HG03064 (cell line): ENCODE measurements at regions not wholly inside any gene's neighbourhood (a gene's known extent, or its start where the extent isn't known, plus 50 kb on each side); places are given as distances from the start of the nearest gene placed in this dataset.

Experiments
- ATAC-seq: cut with Tn5 transposase; IDR thresholded peaks from one replicate; pipeline ENCODE4 v1.9.1; 2021; ENCODE audit warnings: low read depth; ENCODE audit not compliant: unreplicated experiment

GRCh38 chr1:96034006-96034405 is 687.6 kb upstream of the PTBP2 start:
- ATAC-seq: no peak

GRCh38 chr1:96036763-96037162 is 684.8 kb upstream of the PTBP2 start:
- no peak for ATAC-seq

- no peak for ATAC-seq
Observed at GRCh38 chr1:96038636-96039035, 682.9 kb upstream of the PTBP2 start.

GRCh38 chr1:96039910-96040309 is 681.7 kb upstream of the PTBP2 start:
- no peak for ATAC-seq

- no peak for ATAC-seq
Observed at GRCh38 chr1:96041470-96041869, 680.1 kb upstream of the PTBP2 start.

GRCh38 chr1:96048572-96049212 is 672.9 kb upstream of the PTBP2 start:
- ATAC-seq: no peak

- ATAC-seq: no peak
Observed at GRCh38 chr1:96049759-96050409, 671.7 kb upstream of the PTBP2 start.

- ATAC-seq: no peak
Observed at GRCh38 chr1:96059276-96059675, 662.3 kb upstream of the PTBP2 start.

GRCh38 chr1:96059736-96060135 is 661.8 kb upstream of the PTBP2 start:
- ATAC-seq: no peak

- no peak for ATAC-seq
Observed at GRCh38 chr1:96060621-96061020, 661.0 kb upstream of the PTBP2 start.

- ATAC-seq: no peak
Observed at GRCh38 chr1:96072021-96072420, 649.6 kb upstream of the PTBP2 start.

- no peak for ATAC-seq
Observed at GRCh38 chr1:96073100-96073499, 648.5 kb upstream of the PTBP2 start.

- no peak for ATAC-seq
Observed at GRCh38 chr1:96074422-96074821, 647.2 kb upstream of the PTBP2 start.

GRCh38 chr1:96074876-96075577 is 646.6 kb upstream of the PTBP2 start:
- no peak for ATAC-seq

GRCh38 chr1:96075704-96076455 is 645.7 kb upstream of the PTBP2 start:
- ATAC-seq: no peak

- no peak for ATAC-seq
Observed at GRCh38 chr1:96076589-96076988, 645.0 kb upstream of the PTBP2 start.

- ATAC-seq: no peak
Observed at GRCh38 chr1:96079581-96079980, 642.0 kb upstream of the PTBP2 start.

GRCh38 chr1:96080925-96081324 is 640.7 kb upstream of the PTBP2 start:
- no peak for ATAC-seq

- no peak for ATAC-seq
Observed at GRCh38 chr1:96087719-96088118, 633.9 kb upstream of the PTBP2 start.

- ATAC-seq: no peak
Observed at GRCh38 chr1:96090134-96090533, 631.5 kb upstream of the PTBP2 start.
